Neural cell (in vitro differentiated cells): ENCODE measurements at regions not wholly inside any gene's neighbourhood (a gene's known extent, or its start where the extent isn't known, plus 50 kb on each side); places are given as distances from the start of the nearest gene placed in this dataset.

ENCODE experiments used
- H2AFZ ChIP-seq: fragments of 200-600, 300-800 bp; sonication (generic), shearing (Covaris generic); 2 replicates; pipeline ENCODE4 v1.6.0; 2014; ENCODE audit warnings: low read depth, mild to moderate bottlenecking, antibody characterized with exemption, low read length, moderate library complexity
- H3F3A ChIP-seq: fragments of 200-600 bp; shearing (Covaris generic); 2 replicates; pipeline ENCODE4 v1.6.1; 2016; ENCODE audit warnings: mild to moderate bottlenecking, moderate library complexity, mixed read lengths, antibody characterized with exemption, low read length; ENCODE audit not compliant: insufficient read depth, poor library complexity, severe bottlenecking
- H3K27ac ChIP-seq: fragments of 200-600, 300-800 bp; sonication (generic), shearing (Covaris generic); 2 replicates; pipeline ENCODE4 v1.5.1; 2014; ENCODE audit warnings: mild to moderate bottlenecking, low read length, moderate library complexity
- H3K27me3 ChIP-seq: fragments of 300-800, 200-600 bp; sonication (generic), shearing (Covaris generic); 2 replicates; pipeline ENCODE4 v1.6.0; 2014; ENCODE audit warnings: mild to moderate bottlenecking, low read depth, low read length, moderate library complexity; ENCODE audit not compliant: insufficient read depth
- H3K36me3 ChIP-seq: fragments of 300-800, 200-600 bp; sonication (generic), shearing (Covaris generic); 2 replicates; pipeline ENCODE4 v1.5.1; 2014; ENCODE audit warnings: mild to moderate bottlenecking, antibody characterized with exemption, low read length, moderate library complexity; ENCODE audit not compliant: insufficient read depth
- H3K4me2 ChIP-seq: fragments of 300-800, 200-600 bp; sonication (generic), shearing (Covaris generic); 2 replicates; pipeline ENCODE4 v1.6.0; 2014; ENCODE audit warnings: mild to moderate bottlenecking, low read length
- H3K4me3 ChIP-seq: fragments of 300-800, 200-600 bp; sonication (generic), shearing (Covaris generic); 2 replicates; pipeline ENCODE4 v1.5.1; 2014; ENCODE audit warnings: mild to moderate bottlenecking, low read length, moderate library complexity
- H3K79me2 ChIP-seq: fragments of 200-600 bp; shearing (Covaris generic); replicated peaks from 2 replicates; pipeline ENCODE4 v1.6.0; 2014; ENCODE audit warnings: mild to moderate bottlenecking, low read length, moderate library complexity; ENCODE audit not compliant: insufficient read depth
- H3K9ac ChIP-seq: fragments of 300-800, 200-600 bp; sonication (generic), shearing (Covaris generic); 2 replicates; pipeline ENCODE4 v1.6.1; 2016; ENCODE audit warnings: mild to moderate bottlenecking, low read length, mixed read lengths
- H3K9me2 ChIP-seq: fragments of 200-600 bp; shearing (Covaris generic); 2 replicates; pipeline ENCODE4 v1.6.1; 2016; ENCODE audit warnings: mild to moderate bottlenecking, low read length, mixed read lengths; ENCODE audit not compliant: insufficient read depth
- H3K9me3 ChIP-seq: fragments of 200-600, 300-800 bp; sonication (generic), shearing (Covaris generic); 2 replicates; pipeline ENCODE4 v1.6.1; 2016; ENCODE audit warnings: mild to moderate bottlenecking, mixed run types, low read length, moderate library complexity, mixed read lengths
- H4K20me1 ChIP-seq: fragments of 200-600 bp; shearing (Covaris generic); 2 replicates; pipeline ENCODE4 v1.6.1; 2016; ENCODE audit warnings: mild to moderate bottlenecking, mixed run types; ENCODE audit not compliant: insufficient read depth
- EP300 ChIP-seq: fragments of 450-650 bp; conservative IDR thresholded peaks from 2 replicates; pipeline ENCODE4 v1.6.1; 2014; ENCODE audit warnings: antibody characterized with exemption, mild to moderate bottlenecking, moderate library complexity; ENCODE audit not compliant: poor library complexity, severe bottlenecking
- EZH2 ChIP-seq: fragments of 200-600, 300-800 bp; shearing (Covaris generic), sonication (generic); IDR thresholded peaks from 2 replicates; pipeline ENCODE4 v1.6.1; 2014; ENCODE audit warnings: antibody characterized with exemption, low read length, borderline replicate concordance, mild to moderate bottlenecking; ENCODE audit not compliant: insufficient read depth, poor library complexity, severe bottlenecking
- MXI1 ChIP-seq: fragments of 450-650 bp; conservative IDR thresholded peaks from 2 replicates; pipeline ENCODE4 v1.6.1; 2014; ENCODE audit warnings: antibody characterized with exemption, mild to moderate bottlenecking; ENCODE audit not compliant: poor library complexity, severe bottlenecking
- POLR2AphosphoS5 ChIP-seq: IDR thresholded peaks from 2 replicates; pipeline ENCODE4 v1.6.1; 2012
- RAD21 ChIP-seq: fragments of 450-650 bp; conservative IDR thresholded peaks from 2 replicates; pipeline ENCODE4 v1.6.1; 2014; ENCODE audit warnings: antibody characterized with exemption, mild to moderate bottlenecking, moderate library complexity
- SMC3 ChIP-seq: fragments of 450-650 bp; conservative IDR thresholded peaks from 2 replicates; pipeline ENCODE4 v1.6.1; 2014; ENCODE audit warnings: antibody characterized with exemption, mild to moderate bottlenecking, moderate library complexity; ENCODE audit not compliant: poor library complexity
- TAF1 ChIP-seq: IDR thresholded peaks from 2 replicates; pipeline ENCODE4 v1.6.1; 2012; ENCODE audit warnings: low read depth
- TF ChIP-seq, protein P1 (sequence below): IDR thresholded peaks from 2 replicates; pipeline ENCODE4 v1.6.1; 2012; ENCODE audit warnings: borderline replicate concordance
- TF ChIP-seq, protein P2 (sequence below): fragments of 450-650 bp; IDR thresholded peaks from 2 replicates; pipeline ENCODE4 v1.5.1; 2014; ENCODE audit warnings: antibody characterized with exemption, mild to moderate bottlenecking, moderate library complexity; ENCODE audit not compliant: poor library complexity, severe bottlenecking

- Histone ChIP-seq H2AFZ (no peak overlapping the region), H3K27me3 (no peaks in the 10 kb centered on the region), H3K79me2 (no peaks in the 10 kb centered on the region), H4K20me1 (no peaks in the 10 kb centered on the region), H3K27ac (no peak overlapping the region), H3K36me3 (no peaks in the 10 kb centered on the region), H3K9me3 (no peaks in the 10 kb centered on the region), H3K9me2 (no peaks in the 10 kb centered on the region), H3K4me2 (no peak overlapping the region), H3K4me3 (no peak overlapping the region), H3K9ac (no peak overlapping the region), H3F3A (no peaks in the 10 kb centered on the region)
- no peak for TF ChIP-seq MXI1
- TF ChIP-seq EZH2 = no peak
- TF ChIP-seq, protein P1, sequence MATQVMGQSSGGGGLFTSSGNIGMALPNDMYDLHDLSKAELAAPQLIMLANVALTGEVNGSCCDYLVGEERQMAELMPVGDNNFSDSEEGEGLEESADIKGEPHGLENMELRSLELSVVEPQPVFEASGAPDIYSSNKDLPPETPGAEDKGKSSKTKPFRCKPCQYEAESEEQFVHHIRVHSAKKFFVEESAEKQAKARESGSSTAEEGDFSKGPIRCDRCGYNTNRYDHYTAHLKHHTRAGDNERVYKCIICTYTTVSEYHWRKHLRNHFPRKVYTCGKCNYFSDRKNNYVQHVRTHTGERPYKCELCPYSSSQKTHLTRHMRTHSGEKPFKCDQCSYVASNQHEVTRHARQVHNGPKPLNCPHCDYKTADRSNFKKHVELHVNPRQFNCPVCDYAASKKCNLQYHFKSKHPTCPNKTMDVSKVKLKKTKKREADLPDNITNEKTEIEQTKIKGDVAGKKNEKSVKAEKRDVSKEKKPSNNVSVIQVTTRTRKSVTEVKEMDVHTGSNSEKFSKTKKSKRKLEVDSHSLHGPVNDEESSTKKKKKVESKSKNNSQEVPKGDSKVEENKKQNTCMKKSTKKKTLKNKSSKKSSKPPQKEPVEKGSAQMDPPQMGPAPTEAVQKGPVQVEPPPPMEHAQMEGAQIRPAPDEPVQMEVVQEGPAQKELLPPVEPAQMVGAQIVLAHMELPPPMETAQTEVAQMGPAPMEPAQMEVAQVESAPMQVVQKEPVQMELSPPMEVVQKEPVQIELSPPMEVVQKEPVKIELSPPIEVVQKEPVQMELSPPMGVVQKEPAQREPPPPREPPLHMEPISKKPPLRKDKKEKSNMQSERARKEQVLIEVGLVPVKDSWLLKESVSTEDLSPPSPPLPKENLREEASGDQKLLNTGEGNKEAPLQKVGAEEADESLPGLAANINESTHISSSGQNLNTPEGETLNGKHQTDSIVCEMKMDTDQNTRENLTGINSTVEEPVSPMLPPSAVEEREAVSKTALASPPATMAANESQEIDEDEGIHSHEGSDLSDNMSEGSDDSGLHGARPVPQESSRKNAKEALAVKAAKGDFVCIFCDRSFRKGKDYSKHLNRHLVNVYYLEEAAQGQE = no peak
- no peak for TF ChIP-seq TAF1
- TF ChIP-seq, protein P2, sequence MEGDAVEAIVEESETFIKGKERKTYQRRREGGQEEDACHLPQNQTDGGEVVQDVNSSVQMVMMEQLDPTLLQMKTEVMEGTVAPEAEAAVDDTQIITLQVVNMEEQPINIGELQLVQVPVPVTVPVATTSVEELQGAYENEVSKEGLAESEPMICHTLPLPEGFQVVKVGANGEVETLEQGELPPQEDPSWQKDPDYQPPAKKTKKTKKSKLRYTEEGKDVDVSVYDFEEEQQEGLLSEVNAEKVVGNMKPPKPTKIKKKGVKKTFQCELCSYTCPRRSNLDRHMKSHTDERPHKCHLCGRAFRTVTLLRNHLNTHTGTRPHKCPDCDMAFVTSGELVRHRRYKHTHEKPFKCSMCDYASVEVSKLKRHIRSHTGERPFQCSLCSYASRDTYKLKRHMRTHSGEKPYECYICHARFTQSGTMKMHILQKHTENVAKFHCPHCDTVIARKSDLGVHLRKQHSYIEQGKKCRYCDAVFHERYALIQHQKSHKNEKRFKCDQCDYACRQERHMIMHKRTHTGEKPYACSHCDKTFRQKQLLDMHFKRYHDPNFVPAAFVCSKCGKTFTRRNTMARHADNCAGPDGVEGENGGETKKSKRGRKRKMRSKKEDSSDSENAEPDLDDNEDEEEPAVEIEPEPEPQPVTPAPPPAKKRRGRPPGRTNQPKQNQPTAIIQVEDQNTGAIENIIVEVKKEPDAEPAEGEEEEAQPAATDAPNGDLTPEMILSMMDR = no peak
- no peak for TF ChIP-seq EP300
- no peak for TF ChIP-seq SMC3
- no peak for TF ChIP-seq RAD21
- TF ChIP-seq POLR2AphosphoS5 = no peak
Observed at GRCh38 chr12:88267630-88268029, 125.5 kb downstream of the TMTC3 start.

DNA sequence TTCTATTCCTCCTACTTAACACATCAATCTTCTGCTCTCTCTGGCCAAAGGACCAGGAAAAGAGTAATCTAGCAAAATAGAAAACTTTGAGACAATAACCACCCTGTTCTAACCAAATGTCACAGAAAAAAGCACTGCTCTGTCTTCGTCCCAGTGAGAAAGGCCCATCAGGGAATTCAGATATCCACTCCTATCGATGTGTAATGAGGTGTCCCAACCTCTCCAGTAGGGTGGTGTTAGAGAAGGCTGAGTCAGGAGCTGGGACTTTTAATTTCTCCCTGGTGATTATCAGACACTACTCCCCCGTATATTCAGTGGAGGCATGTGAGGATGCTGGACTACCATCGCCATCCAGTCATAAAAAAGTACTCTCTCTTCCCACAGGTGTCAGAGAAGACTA, 130.3 kb downstream of the TMTC3 start:
- no peak overlapping the region for H3K9ac ChIP-seq
- H2AFZ ChIP-seq = no peak overlapping the region
- no peak overlapping the region for H3K4me2 ChIP-seq
- H3K27ac ChIP-seq = no peak overlapping the region
- no peaks in the 10 kb centered on the region for H3K27me3 ChIP-seq
- TF ChIP-seq POLR2AphosphoS5 (no peak), MXI1 (no peak), RAD21 (no peak), TAF1 (no peak), EZH2 (no peak), SMC3 (no peak), EP300 (no peak)
- TF ChIP-seq, protein P2 = no peak
- TF ChIP-seq, protein P1 = no peak
- no peaks in the 10 kb centered on the region for H3K9me3 ChIP-seq
- H4K20me1 ChIP-seq = no peaks in the 10 kb centered on the region
- no peaks in the 10 kb centered on the region for H3K36me3 ChIP-seq
- no peaks in the 10 kb centered on the region for H3F3A ChIP-seq
- H3K9me2 ChIP-seq = no peaks in the 10 kb centered on the region
- no peaks in the 10 kb centered on the region for H3K79me2 ChIP-seq
- no peak overlapping the region for H3K4me3 ChIP-seq
